A673 (cell line): ENCODE measurements at regions not wholly inside any gene's neighbourhood (a gene's known extent, or its start where the extent isn't known, plus 50 kb on each side); places are given as distances from the start of the nearest gene placed in this dataset.

Experiments used
- BruUV-seq: library from RNA; stranded (reverse); fragments of 400-500 nt; replicated peaks from 2 replicates; lab custom pipeline; 2021; lab: Mats Ljungman, UMichigan
- CTCF ChIA-PET: fragments of 300-600 bp; sonication (Branson Sonifier 250); formaldehyde crosslinking; loops from one replicate; lab custom pipeline; 2022; ENCODE audit warnings: antibody characterized with exemption; lab: Charles Lee
- POLR2A ChIA-PET: fragments of 300-600 bp; sonication (Branson Sonifier 250); formaldehyde crosslinking; loops from one replicate; lab custom pipeline; 2022; ENCODE audit warnings: antibody characterized with exemption; ENCODE audit not compliant: low non-redundant PET; lab: Charles Lee
- DNase-seq: peaks from one replicate; pipeline ENCODE4 v3.0.0-alpha.2; 2015; ENCODE audit warnings: low spot score
- H3K27ac ChIP-seq: fragments of 200-600 bp; sonication (generic); 2 replicates; pipeline ENCODE4 v1.5.1; 2016; ENCODE audit warnings: mixed run types, low read depth, mild to moderate bottlenecking, mixed read lengths, antibody characterized with exemption, low read length; ENCODE audit not compliant: poor library complexity, severe bottlenecking
- H3K27me3 ChIP-seq: fragments of 200-600 bp; sonication (generic); replicated peaks from 2 replicates; pipeline ENCODE4 v1.6.1; 2017; ENCODE audit warnings: mixed run types, low read depth, mild to moderate bottlenecking, mixed read lengths, antibody characterized with exemption, low read length; ENCODE audit not compliant: insufficient read depth, poor library complexity
- H3K36me3 ChIP-seq: fragments of 200-600 bp; sonication (generic); 2 replicates; pipeline ENCODE4 v1.6.1; 2016; ENCODE audit warnings: mixed run types, mild to moderate bottlenecking, mixed read lengths, antibody characterized with exemption, low read length; ENCODE audit not compliant: insufficient read depth, poor library complexity, severe bottlenecking
- H3K4me1 ChIP-seq: fragments of 200-600 bp; sonication (generic); 2 replicates; pipeline ENCODE4 v1.6.1; 2017; ENCODE audit warnings: mixed run types, mild to moderate bottlenecking, mixed read lengths, antibody characterized with exemption, low read length; ENCODE audit not compliant: insufficient read depth, poor library complexity, severe bottlenecking
- H3K4me3 ChIP-seq: fragments of 200-600 bp; sonication (generic); 2 replicates; pipeline ENCODE4 v1.5.1; 2016; ENCODE audit warnings: low read depth, mixed run types, mild to moderate bottlenecking, mixed read lengths, low read length; ENCODE audit not compliant: poor library complexity, severe bottlenecking
- H3K9me3 ChIP-seq: fragments of 200-600 bp; sonication (generic); 2 replicates; pipeline ENCODE4 v1.6.1; 2016; ENCODE audit warnings: mixed run types, low read depth, mild to moderate bottlenecking, mixed read lengths, antibody characterized with exemption, low read length; ENCODE audit not compliant: poor library complexity, severe bottlenecking
- EZH2 ChIP-seq: fragments of 200-600 bp; sonication (generic); IDR thresholded peaks from 2 replicates; pipeline ENCODE4 v1.6.1; 2017; ENCODE audit warnings: borderline replicate concordance, low read depth, mild to moderate bottlenecking, mixed read lengths, antibody characterized with exemption, low read length; ENCODE audit not compliant: poor library complexity, severe bottlenecking
- intact Hi-C: fragments of 100-400 bp; cut with micrococcal nuclease; formaldehyde crosslinking; loops from one replicate; pipeline ENCODE4 v1.10.0; 2022; ENCODE audit not compliant: unreplicated experiment
- TF ChIP-seq, protein P1 (sequence below): fragments of 300-800, 200-600 bp; sonication (generic); conservative IDR thresholded peaks from 2 replicates; pipeline ENCODE4 v1.5.1; 2017; ENCODE audit warnings: low read depth, mild to moderate bottlenecking, antibody characterized with exemption, low read length, moderate library complexity, mixed read lengths

DNA sequence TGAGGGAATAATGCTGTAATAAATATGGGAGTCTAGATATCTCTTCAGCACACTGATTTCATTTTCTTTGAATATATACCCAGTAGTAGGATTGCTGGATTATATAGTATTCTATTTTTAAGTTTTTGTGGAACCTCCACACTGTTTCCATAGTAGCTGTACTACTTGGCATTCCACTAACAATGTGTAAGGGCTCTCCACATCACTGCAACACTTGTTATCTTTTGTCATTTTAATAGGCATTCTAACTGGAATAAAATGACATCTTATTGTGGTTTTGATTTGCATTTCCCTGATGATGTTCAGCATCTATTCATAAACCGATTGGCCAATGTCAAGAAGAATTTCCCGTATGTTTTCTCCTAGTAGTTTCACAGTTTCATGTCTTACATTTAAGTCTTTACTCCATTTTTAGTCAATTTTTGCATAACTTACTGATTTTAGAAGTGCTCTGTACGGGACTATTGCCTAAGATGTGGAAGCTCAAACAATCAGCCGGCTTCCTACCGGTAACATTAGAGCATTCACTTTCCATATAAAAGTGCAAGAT is 1078.8 kb downstream of the TAF11L14 start:
- no TSS peak for BruUV-seq
- Histone ChIP-seq H3K27ac (no peak overlapping the region), H3K4me3 (no peak overlapping the region), H3K9me3 (no peaks in the 10 kb centered on the region), H3K4me1 (no peaks in the 10 kb centered on the region), H3K27me3 (no peaks in the 10 kb centered on the region), H3K36me3 (no peaks in the 10 kb centered on the region)
- TF ChIP-seq, protein P1, sequence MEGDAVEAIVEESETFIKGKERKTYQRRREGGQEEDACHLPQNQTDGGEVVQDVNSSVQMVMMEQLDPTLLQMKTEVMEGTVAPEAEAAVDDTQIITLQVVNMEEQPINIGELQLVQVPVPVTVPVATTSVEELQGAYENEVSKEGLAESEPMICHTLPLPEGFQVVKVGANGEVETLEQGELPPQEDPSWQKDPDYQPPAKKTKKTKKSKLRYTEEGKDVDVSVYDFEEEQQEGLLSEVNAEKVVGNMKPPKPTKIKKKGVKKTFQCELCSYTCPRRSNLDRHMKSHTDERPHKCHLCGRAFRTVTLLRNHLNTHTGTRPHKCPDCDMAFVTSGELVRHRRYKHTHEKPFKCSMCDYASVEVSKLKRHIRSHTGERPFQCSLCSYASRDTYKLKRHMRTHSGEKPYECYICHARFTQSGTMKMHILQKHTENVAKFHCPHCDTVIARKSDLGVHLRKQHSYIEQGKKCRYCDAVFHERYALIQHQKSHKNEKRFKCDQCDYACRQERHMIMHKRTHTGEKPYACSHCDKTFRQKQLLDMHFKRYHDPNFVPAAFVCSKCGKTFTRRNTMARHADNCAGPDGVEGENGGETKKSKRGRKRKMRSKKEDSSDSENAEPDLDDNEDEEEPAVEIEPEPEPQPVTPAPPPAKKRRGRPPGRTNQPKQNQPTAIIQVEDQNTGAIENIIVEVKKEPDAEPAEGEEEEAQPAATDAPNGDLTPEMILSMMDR = no peak
- TF ChIP-seq EZH2 = no peak
- ChIA-PET POLR2A (no interaction called here), CTCF (no interaction called here)
- no peak for DNase-seq
- intact Hi-C loops = no loop called here

DNA sequence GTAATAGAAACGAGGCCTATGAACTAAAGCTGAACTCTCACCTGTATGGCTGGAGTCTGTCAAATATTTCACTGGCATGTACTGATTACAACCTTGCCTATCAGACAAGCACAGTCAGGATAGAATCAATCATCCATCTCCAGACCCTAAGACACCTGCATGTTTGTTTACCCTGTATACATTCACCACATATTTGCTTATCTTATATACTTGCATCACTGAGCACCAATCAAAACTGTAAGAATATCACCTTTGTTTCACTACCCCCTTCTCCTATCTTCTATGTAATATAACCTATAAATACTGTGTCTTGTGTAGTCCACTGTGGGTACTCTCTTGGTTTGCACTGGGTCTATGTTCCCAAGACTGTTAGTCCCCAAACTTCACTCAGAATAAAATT is 1085.7 kb downstream of the TAF11L14 start:
- ChIA-PET CTCF (no interaction called here), POLR2A (no interaction called here)
- no peak for DNase-seq
- no TSS peak for BruUV-seq
- H3K9me3 ChIP-seq = no peaks in the 10 kb centered on the region
- H3K27ac ChIP-seq = no peak overlapping the region
- intact Hi-C loops = no loop called here
- H3K4me3 ChIP-seq = no peak overlapping the region
- H3K36me3 ChIP-seq = no peaks in the 10 kb centered on the region
- no peaks in the 10 kb centered on the region for H3K4me1 ChIP-seq
- H3K27me3 ChIP-seq = no peaks in the 10 kb centered on the region
- TF ChIP-seq EZH2 = no peak
- TF ChIP-seq, protein P1 = no peak

DNA sequence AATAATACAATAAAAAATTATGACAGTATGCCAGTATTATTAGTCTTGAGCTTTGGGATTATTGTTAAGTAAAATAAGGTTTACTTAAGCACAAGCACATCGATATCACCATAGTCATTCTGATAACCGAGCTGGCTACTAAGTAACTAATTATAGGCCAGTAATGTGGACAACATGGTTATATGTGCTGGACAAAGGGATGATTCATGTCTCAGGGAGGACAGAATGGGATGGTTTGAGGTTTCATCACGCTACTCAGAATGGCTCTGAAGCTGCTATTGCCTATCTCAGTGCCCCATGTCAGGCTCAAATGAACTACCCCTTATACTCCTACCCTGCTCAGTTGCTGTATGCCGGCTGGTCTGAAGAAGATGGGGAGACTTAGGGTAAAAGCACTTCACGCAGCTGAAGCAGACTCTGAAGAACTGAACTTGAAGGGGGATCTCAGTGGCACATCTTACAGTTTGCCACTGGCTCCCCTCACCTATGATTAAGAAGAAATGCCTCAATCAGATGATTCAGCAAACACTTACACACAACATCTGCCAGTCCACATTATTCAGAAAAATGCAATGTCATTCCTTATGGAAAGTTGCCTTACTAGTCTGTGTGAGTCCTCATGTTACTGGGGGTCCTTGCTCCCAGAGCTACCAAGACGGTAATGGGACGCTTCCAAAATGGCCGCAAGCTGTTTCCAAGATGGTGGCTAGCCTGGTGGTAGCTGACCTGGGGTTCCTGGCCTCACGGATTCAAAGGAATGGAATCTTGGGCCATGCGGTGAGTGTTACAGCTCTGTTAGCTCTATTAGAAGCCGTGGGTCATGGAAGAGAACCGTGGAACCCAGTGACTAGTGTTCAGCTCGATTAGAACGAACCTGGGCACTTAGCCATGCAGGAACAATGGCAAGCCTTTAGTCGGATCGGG is 1098.6 kb downstream of the TAF11L14 start:
- CTCF ChIA-PET = no interaction called here
- no TSS peak for BruUV-seq
- Histone ChIP-seq H3K27ac (no peak overlapping the region), H3K36me3 (no peaks in the 10 kb centered on the region), H3K4me1 (no peaks in the 10 kb centered on the region), H3K4me3 (no peak overlapping the region), H3K27me3 (no peaks in the 10 kb centered on the region), H3K9me3 (no peaks in the 10 kb centered on the region)
- POLR2A ChIA-PET = no interaction called here
- intact Hi-C loops = no loop called here
- TF ChIP-seq EZH2 = no peak
- TF ChIP-seq, protein P1 = no peak
- no peak for DNase-seq
